Lower lobe of right lung (tissue), 2 donors: ENCODE measurements at regions not wholly inside any gene's neighbourhood (a gene's known extent, or its start where the extent isn't known, plus 50 kb on each side); places are given as distances from the start of the nearest gene placed in this dataset.

Experiments used
- ATAC-seq, 2 donors: fragments of 200-7000 bp; cut with Tn5 transposase; one replicate each; pipeline ENCODE4 v1.9.1; 2020 to 2022; ENCODE audit warnings: mild to moderate bottlenecking in 2 of 2, moderate library complexity in 2 of 2
- DNase-seq: peaks from one replicate; pipeline ENCODE4 v3.0.0-alpha.2; 2020
- H3K27ac ChIP-seq: fragments of 200-600 bp; one replicate; pipeline ENCODE4 v1.8.0; 2022
- H3K27me3 ChIP-seq: fragments of 200-600 bp; one replicate; pipeline ENCODE4 v1.8.0; 2022; ENCODE audit warnings: low read depth
- H3K36me3 ChIP-seq: fragments of 200-600 bp; one replicate; pipeline ENCODE4 v1.8.0; 2022; ENCODE audit warnings: mild to moderate bottlenecking
- H3K4me1 ChIP-seq: fragments of 200-600 bp; one replicate; pipeline ENCODE4 v1.8.0; 2022
- H3K4me3 ChIP-seq: fragments of 200-600 bp; one replicate; pipeline ENCODE4 v1.8.0; 2022; ENCODE audit warnings: mild to moderate bottlenecking
- H3K9me3 ChIP-seq: fragments of 200-600 bp; one replicate; pipeline ENCODE4 v1.8.0; 2022
- intact Hi-C: fragments of 100-400 bp; cut with DNase I; formaldehyde crosslinking; loops from one replicate; pipeline ENCODE4 v1.11.0; 2022
- TF ChIP-seq, protein P1 (sequence below): fragments of 200-600 bp; IDR thresholded peaks from one replicate; pipeline ENCODE4 v1.8.0; 2022; ENCODE audit warnings: antibody characterized with exemption, mild to moderate bottlenecking
- donor health status: DM: no; HTN: yes; CAD: no; lungs with severe emphysema.

DNA sequence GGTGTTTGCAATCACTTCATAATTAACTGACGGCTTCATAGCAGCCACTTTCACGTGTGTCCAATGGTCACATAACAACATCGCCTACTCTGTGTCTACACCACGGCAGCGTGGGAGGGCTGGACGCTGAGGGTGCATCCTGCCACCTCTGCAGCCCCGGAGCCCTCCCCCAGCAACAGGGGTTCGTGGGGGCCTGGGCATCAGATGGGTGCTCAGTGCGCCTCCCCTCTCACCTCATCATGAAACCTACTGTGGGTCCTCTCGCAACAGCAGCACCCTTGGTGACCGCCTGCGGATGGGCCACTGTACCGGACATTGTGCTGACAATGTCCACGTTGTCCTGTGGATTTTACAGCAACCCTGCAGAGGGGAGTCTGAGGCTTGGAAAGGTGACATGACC is 193.5 kb downstream of the UQCRFS1 start:
- intact Hi-C loops = no loop called here
- H3K4me1 ChIP-seq = no peaks in the 10 kb centered on the region
- TF ChIP-seq, protein P1, sequence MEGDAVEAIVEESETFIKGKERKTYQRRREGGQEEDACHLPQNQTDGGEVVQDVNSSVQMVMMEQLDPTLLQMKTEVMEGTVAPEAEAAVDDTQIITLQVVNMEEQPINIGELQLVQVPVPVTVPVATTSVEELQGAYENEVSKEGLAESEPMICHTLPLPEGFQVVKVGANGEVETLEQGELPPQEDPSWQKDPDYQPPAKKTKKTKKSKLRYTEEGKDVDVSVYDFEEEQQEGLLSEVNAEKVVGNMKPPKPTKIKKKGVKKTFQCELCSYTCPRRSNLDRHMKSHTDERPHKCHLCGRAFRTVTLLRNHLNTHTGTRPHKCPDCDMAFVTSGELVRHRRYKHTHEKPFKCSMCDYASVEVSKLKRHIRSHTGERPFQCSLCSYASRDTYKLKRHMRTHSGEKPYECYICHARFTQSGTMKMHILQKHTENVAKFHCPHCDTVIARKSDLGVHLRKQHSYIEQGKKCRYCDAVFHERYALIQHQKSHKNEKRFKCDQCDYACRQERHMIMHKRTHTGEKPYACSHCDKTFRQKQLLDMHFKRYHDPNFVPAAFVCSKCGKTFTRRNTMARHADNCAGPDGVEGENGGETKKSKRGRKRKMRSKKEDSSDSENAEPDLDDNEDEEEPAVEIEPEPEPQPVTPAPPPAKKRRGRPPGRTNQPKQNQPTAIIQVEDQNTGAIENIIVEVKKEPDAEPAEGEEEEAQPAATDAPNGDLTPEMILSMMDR = no peak
- peaks cover 9% of the 10 kb centered on the region for H3K27me3 ChIP-seq
- H3K27ac ChIP-seq = no peak overlapping the region
- H3K9me3 ChIP-seq = no peaks in the 10 kb centered on the region
- ATAC-seq = no peak
- no peaks in the 10 kb centered on the region for H3K36me3 ChIP-seq
- DNase-seq = no peak
- no peak overlapping the region for H3K4me3 ChIP-seq

- intact Hi-C loops = no loop called here
- no peak overlapping the region for H3K4me3 ChIP-seq
- DNase-seq = no peak
- ATAC-seq = no peak
- H3K27me3 ChIP-seq = peaks cover 9% of the 10 kb centered on the region
- no peak overlapping the region for H3K27ac ChIP-seq
- no peaks in the 10 kb centered on the region for H3K4me1 ChIP-seq
- no peaks in the 10 kb centered on the region for H3K9me3 ChIP-seq
- TF ChIP-seq, protein P1 = no peak
- H3K36me3 ChIP-seq = no peaks in the 10 kb centered on the region
These were observed 194.4 kb downstream of the UQCRFS1 start for GRCh38 chr19:29018542-29018941.

DNA sequence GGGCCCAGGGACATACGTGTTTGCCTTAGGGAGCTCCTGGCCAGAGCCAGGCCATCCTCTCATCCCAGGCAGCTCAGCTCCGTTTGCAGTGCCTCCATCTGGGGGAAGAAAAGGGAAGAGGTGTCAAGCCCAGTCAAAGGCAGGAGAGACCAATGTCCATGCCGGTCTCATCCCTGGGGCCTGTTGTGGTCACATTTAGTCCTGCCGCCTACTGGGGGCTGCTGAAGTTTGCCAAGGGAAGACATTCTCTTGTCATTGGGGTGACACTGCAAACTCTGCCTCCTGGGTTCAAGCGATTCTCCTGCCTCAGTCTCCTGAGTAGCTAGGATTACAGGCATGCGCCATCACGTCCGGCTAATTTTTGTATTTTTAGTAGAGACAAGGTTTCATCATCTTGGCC is 195.2 kb downstream of the UQCRFS1 start:
- Histone ChIP-seq H3K4me1 (no peaks in the 10 kb centered on the region), H3K27ac (no peak overlapping the region), H3K36me3 (no peaks in the 10 kb centered on the region), H3K9me3 (no peaks in the 10 kb centered on the region), H3K27me3 (peaks cover 9% of the 10 kb centered on the region), H3K4me3 (no peak overlapping the region)
- TF ChIP-seq, protein P1 = no peak
- no peak for ATAC-seq
- no peak for DNase-seq
- intact Hi-C loops = no loop called here

- H3K4me3 ChIP-seq = no peak overlapping the region
- intact Hi-C loops = no loop called here
- DNase-seq (no peak), ATAC-seq (no peak)
- no peaks in the 10 kb centered on the region for H3K9me3 ChIP-seq
- H3K36me3 ChIP-seq = no peaks in the 10 kb centered on the region
- H3K27me3 ChIP-seq = peaks cover 9% of the 10 kb centered on the region
- TF ChIP-seq, protein P1 = no peak
- no peak overlapping the region for H3K27ac ChIP-seq
- H3K4me1 ChIP-seq = no peaks in the 10 kb centered on the region
These were observed 195.8 kb downstream of the UQCRFS1 start for GRCh38 chr19:29016926-29017760.

- Histone ChIP-seq H3K4me3 (no peak overlapping the region), H3K27ac (no peak overlapping the region), H3K4me1 (no peaks in the 10 kb centered on the region), H3K9me3 (no peaks in the 10 kb centered on the region), H3K36me3 (no peaks in the 10 kb centered on the region), H3K27me3 (peaks cover 9% of the 10 kb centered on the region)
- TF ChIP-seq, protein P1 = no peak
- no peak for ATAC-seq
- no peak for DNase-seq
- intact Hi-C loops = no loop called here
These were observed 196.6 kb downstream of the UQCRFS1 start for GRCh38 chr19:29016353-29016752.
